ENCODE measurements at regions not wholly inside any gene's neighbourhood (a gene's known extent, or its start where the extent isn't known, plus 50 kb on each side); places are given as distances from the start of the nearest gene placed in this dataset.
"Not testable (repeated sequence)": the region's sequence is repeated elsewhere in the genome, so short reads cannot be mapped to it uniquely, and the experiment has no call there.

GRCh38 chr2:8328217-8328616 lies 353.6 kb upstream of the ID2 start:
- in situ Hi-C loops (cut with MboI; ENCODE audit: low sequenced_read_pairs) = no loop called here

- in situ Hi-C loops (cut with MboI; ENCODE audit: low sequenced_read_pairs) = no loop called here
Measured at GRCh38 chr2:8329660-8330622, 351.9 kb upstream of the ID2 start.

- in situ Hi-C loops (cut with MboI; ENCODE audit: low sequenced_read_pairs) = no loop called here
Measured at GRCh38 chr2:8331068-8331467, 350.8 kb upstream of the ID2 start.

DNA sequence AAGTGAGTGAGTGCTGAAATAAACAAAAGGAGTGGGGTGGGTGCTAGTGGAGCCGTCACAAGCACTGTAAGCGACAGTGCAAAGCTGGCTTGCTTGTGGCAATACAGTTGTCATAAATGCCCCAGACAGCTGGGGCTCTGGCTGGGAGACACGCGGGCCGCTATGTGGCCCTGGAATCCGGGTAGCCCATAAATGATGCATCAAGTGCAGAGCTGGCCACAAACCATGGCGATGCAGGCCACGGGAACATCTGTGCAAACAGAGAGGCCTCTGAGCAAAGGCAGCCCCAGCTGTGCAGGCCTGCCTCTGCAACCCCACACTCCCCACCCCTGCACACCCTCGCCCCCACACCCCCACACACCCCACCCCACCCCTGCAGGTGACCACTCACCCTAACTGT lies 349.2 kb upstream of the ID2 start:
- in situ Hi-C loops (cut with MboI; ENCODE audit: low sequenced_read_pairs) = no loop called here

GRCh38 chr2:8333177-8333831 lies 348.6 kb upstream of the ID2 start:
- in situ Hi-C loops (cut with MboI; ENCODE audit: low sequenced_read_pairs) = no loop called here

- in situ Hi-C loops (cut with MboI; ENCODE audit: low sequenced_read_pairs) = not testable (repeated sequence)
Measured at GRCh38 chr2:8333832-8334187, 348.0 kb upstream of the ID2 start.

DNA sequence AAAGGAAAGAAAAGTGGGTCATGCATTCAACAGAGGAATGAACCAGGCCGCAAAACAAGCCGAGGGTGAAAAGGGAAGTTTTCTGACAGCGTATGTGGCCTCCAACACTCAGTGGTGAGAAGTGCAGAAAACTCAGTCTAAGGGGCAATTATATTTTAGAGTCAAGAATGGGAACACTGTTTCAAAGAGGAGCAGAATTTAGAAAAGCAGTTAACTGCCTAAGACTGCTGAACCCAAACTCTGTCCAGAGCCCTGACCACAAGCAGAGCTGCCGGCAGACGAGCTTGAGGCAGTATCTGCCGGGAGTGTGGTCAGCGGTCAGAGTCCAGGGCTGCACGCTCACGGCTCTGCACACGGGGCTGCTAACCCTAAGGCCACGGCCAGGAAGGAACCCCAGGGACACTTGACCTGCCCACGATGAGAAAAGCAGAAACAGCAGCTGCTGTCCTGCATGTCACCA lies 347.0 kb upstream of the ID2 start:
- in situ Hi-C loops (cut with MboI; ENCODE audit: low sequenced_read_pairs) = no loop called here

DNA sequence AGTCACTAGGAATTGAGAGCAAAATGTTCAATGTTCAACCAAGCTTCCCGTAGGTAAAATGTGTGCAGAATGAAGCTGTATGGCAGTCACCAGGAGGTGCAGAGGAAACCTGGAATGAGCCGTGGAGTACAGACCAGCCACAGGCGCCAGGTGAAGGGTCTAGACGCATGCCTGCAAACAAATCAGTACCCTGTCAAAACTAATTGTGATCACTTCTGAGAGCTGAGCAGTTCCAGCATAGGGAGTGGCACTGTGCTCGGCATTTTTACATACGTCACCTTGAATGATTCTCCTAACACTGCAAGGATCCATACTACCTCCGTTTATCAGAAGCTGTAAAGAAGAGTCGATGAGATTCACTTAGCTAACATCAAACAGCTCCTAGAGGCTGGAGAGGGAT lies 346.1 kb upstream of the ID2 start:
- in situ Hi-C loops (cut with MboI; ENCODE audit: low sequenced_read_pairs) = no loop called here

DNA sequence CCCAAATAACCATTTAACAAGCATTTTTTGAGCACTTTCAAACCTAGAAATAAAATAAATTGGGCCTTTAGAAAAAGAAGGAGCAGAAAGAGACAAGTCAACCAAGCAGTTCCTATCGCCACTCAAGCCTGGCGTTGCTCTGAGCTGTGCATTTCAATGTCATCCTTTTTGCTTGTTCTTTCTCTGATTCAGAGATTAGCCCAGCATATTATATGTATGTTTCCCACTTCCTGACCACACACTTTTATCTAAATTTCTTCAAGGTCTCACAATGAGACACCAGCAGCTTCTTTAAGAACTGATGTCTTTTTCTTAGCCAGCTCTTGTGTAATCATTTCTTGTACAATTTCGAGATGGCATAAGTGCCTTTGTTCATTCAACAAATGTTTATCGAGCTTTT lies 344.5 kb upstream of the ID2 start:
- in situ Hi-C loops (cut with MboI; ENCODE audit: low sequenced_read_pairs) = no loop called here

DNA sequence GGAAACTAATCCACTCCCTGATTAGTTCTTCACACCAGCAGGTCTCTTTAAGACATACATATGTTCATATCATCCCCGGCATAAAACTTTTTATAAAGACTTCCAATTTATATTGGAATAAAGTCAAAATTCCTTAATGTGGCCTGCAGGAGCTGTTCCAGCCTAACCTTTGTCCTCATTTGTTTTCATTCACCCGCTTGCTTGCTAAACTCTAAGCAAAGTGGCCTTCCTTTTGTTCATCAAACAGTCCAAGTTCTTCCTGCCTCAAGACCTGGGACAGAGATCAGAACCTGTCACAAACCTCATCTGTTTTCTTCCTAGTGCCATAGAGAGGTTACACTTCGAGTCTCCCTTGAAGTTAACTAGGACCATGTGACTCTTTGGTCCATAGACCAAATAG lies 339.4 kb upstream of the ID2 start:
- in situ Hi-C loops (cut with MboI; ENCODE audit: low sequenced_read_pairs) = no loop called here

DNA sequence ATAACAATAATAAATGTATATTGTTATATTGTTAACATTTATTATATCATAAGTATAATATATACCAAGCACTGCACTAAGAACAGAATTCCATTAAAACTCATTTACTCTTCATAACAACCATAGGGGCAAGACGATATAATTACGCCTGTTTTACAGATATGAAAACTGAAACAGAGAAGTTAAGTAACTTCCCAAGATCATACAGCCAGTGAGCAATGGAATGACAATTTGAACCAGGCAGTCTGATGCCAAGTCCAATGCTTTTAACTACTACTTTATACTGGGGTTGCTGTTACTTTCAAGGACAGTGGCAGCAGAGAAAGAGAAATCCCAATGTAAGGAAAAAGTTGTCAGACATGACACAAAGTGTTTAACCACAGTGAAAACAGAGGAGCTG lies 338.8 kb upstream of the ID2 start:
- in situ Hi-C loops (cut with MboI; ENCODE audit: low sequenced_read_pairs) = no loop called here

DNA sequence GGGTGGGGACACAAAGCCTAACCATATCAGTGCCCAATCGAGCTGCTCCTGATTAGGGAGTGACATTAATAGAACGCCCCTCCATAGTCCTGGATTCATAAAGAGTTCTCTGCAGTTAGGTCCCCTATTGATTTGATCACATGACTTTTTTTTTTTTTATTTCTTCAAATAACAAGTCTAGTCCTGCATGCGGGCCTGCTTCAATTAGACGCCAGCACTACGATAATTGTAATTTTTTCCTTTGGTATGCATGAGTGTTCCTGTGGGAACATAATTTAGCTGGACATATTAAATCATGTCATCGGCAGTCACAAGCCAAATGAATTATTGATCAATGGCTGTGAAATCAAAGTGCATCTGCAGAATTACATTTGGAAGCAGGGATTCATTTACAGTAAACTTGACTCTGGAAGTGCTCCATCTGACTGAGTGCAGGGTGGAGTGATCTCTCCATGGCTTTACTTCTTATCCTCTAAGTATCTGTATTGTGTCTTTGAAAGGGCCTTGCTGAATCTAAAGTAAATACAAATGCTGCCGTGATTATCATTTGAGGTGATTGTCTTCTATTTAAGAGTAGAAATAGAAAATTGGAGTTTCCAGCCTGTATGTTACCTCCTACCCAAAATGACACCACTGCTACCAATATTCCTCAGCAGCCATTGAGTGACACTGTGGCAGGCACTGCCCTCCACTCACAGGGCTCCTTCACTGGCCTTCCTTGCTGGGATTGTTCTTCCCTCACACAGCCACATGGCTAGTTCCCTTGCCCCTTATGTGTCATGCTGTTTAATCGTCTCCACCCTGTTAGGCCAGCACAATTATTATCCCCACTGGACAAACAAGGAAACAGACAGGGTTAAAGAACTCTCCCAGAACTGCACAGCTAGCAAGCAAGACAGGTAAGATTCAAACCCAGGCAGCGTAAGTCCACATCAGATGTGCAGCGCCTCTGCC lies 337.4 kb upstream of the ID2 start:
- in situ Hi-C loops (cut with MboI; ENCODE audit: low sequenced_read_pairs) = no loop called here

DNA sequence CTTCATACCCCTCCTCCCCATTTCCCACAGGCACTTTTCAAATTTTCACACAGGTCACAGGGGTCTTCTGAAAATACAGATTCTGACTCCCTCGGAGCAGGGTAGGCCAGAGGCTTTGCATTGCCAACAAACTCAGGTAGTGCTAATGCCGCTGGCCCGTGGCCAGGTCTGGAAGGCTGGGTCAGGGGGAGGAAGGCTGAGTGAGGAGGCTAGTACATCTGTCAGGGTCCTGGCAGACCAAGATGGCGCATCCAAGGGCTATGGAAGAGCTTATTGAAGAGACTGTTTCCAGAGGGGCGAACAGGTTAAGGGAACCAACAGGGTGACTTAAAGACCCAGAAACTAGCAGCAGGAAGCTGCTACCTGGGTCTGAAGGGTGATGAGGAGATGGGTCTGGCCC lies 336.7 kb upstream of the ID2 start:
- in situ Hi-C loops (cut with MboI; ENCODE audit: low sequenced_read_pairs) = no loop called here

GRCh38 chr2:8346208-8346607 lies 335.6 kb upstream of the ID2 start:
- in situ Hi-C loops (cut with MboI; ENCODE audit: low sequenced_read_pairs) = no loop called here

DNA sequence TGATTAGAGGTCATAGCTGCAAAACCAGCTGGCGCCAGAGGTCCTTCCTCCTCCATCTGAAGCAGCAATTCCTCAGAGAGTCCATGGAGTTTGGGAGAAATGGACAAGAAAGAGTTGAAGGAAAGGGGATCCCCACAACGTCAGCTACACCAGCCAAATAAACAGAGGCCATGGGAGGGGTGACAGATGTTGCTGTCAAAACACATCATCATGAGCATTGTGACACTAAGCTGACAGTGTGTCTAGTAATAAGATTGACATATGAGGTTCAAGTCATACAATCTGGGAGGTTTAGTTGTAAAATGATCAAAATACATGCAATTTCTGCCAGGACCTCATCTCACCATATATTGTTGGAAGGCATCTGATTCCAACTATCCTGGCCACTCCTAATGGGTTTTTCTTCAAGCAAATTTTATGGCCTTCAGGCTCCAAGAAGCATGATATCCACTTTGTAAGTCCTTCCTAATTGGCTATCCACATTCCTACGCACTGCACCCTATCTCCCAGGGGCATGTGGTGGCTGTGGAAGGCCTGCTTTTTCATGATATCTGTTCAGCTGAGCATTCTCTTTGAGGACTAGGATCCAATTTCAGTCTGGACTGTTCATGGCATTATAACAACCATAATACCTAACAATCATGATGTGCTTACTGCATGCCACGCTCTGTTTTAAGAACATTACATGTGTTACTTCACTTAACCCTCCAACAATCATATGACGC lies 335.0 kb upstream of the ID2 start:
- in situ Hi-C loops (cut with MboI; ENCODE audit: low sequenced_read_pairs) = no loop called here

DNA sequence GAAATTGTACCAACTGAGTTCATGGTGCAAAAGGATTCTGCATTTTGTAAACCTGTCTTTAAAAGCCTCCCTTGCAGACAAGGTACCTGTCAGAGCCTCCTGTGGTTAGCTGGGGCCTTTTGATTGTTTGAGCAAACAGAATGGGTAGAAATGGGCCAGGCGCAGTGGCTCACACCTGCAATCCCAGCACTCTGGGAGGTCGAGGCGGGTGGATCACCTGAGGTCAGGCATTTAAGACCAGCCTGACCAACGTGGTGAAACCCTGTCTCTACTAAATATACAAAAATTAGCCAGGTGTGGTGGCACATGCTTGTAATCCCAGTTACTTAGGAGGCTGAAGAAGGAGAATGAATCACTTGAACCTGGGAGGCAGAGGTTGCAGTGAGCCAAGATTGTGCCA lies 332.9 kb upstream of the ID2 start:
- in situ Hi-C loops (cut with MboI; ENCODE audit: low sequenced_read_pairs) = not testable (repeated sequence)

DNA sequence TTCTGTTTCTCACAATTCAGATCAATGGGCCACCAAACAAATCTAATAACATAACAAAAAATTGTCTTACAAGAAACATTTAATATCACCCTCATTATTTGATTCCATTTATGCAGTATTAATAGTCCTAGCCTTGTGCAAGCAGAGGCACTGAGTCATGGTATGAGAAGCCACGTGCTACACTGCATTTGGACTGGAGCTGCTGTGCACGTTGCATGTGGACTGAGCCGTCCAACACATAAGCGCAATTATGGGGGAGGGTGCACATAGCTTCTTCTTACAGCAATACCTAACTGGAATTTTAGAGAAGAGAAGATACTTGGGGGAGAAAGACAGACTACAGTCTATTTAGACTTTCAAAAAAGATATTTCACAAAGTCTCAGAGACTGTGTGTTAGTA lies 329.6 kb upstream of the ID2 start:
- in situ Hi-C loops (cut with MboI; ENCODE audit: low sequenced_read_pairs) = no loop called here

- in situ Hi-C loops (cut with MboI; ENCODE audit: low sequenced_read_pairs) = no loop called here
Measured at GRCh38 chr2:8352989-8353388, 328.9 kb upstream of the ID2 start.

- in situ Hi-C loops (cut with MboI; ENCODE audit: low sequenced_read_pairs) = no loop called here
Measured at GRCh38 chr2:8355102-8355859, 326.6 kb upstream of the ID2 start.
